H9 (cell line): ENCODE measurements at regions not wholly inside any gene's neighbourhood (a gene's known extent, or its start where the extent isn't known, plus 50 kb on each side); places are given as distances from the start of the nearest gene placed in this dataset.

Experiments used
- DNase-seq: peaks from one replicate; pipeline ENCODE4 v3.0.0-alpha.2; 2017
- H2AFZ ChIP-seq: one replicate; pipeline ENCODE4 v1.6.1; 2013; ENCODE audit warnings: mild to moderate bottlenecking, low read length, control low read depth, moderate library complexity
- H2AK5ac ChIP-seq: 2 replicates; pipeline ENCODE4 v1.6.1; 2013; ENCODE audit warnings: low read length, control low read depth, mixed read lengths; ENCODE audit not compliant: insufficient read length
- H2BK120ac ChIP-seq: one replicate; pipeline ENCODE4 v1.6.1; 2013; ENCODE audit warnings: low read depth, mild to moderate bottlenecking, low read length, control low read depth, inconsistent platforms; ENCODE audit not compliant: poor library complexity, severe bottlenecking
- H2BK12ac ChIP-seq: 2 replicates; pipeline ENCODE4 v1.6.1; 2013; ENCODE audit warnings: low read length, control low read depth, mixed read lengths, low read depth; ENCODE audit not compliant: insufficient read length
- H2BK15ac ChIP-seq: 2 replicates; pipeline ENCODE4 v1.6.1; 2013; ENCODE audit warnings: low read depth, low read length, control low read depth
- H2BK20ac ChIP-seq: one replicate; pipeline ENCODE4 v1.6.1; 2013; ENCODE audit warnings: low read depth, mild to moderate bottlenecking, low read length, control low read depth, inconsistent platforms; ENCODE audit not compliant: poor library complexity, severe bottlenecking
- H2BK5ac ChIP-seq: 2 replicates; pipeline ENCODE4 v1.6.1; 2013; ENCODE audit warnings: low read length, control low read depth, mixed read lengths; ENCODE audit not compliant: insufficient read length
- H3K14ac ChIP-seq: 2 replicates; pipeline ENCODE4 v1.6.1; 2013; ENCODE audit warnings: low read length, control low read depth; ENCODE audit not compliant: insufficient read depth
- H3K18ac ChIP-seq: 2 replicates; pipeline ENCODE4 v1.6.1; 2013; ENCODE audit warnings: low read depth, mild to moderate bottlenecking, mixed read lengths, low read length, control low read depth; ENCODE audit not compliant: insufficient read length
- H3K23ac ChIP-seq: 2 replicates; pipeline ENCODE4 v1.6.1; 2013; ENCODE audit warnings: low read length, control low read depth, mixed read lengths, low read depth; ENCODE audit not compliant: insufficient read length
- H3K23me2 ChIP-seq: 2 replicates; pipeline ENCODE4 v1.6.1; 2013; ENCODE audit warnings: low read depth, mild to moderate bottlenecking, mixed read lengths, low read length, control low read depth; ENCODE audit not compliant: insufficient read length, poor library complexity, severe bottlenecking
- H3K27ac ChIP-seq: 2 replicates; pipeline ENCODE4 v1.5.1; 2013; ENCODE audit warnings: low read length, control low read depth, mixed read lengths, low read depth; ENCODE audit not compliant: insufficient read length
- H3K27me3 ChIP-seq: 2 replicates; pipeline ENCODE4 v1.6.1; 2013; ENCODE audit warnings: low read length, control low read depth, inconsistent platforms; ENCODE audit not compliant: insufficient read depth
- H3K4ac ChIP-seq: 2 replicates; pipeline ENCODE4 v1.6.1; 2013; ENCODE audit warnings: low read depth, mild to moderate bottlenecking, control low read depth, inconsistent platforms, low read length, moderate library complexity
- H3K4me1 ChIP-seq: 2 replicates; pipeline ENCODE4 v1.6.1; 2013; ENCODE audit warnings: low read length, control low read depth, inconsistent platforms; ENCODE audit not compliant: insufficient read depth
- H3K4me2 ChIP-seq: 2 replicates; pipeline ENCODE4 v1.6.1; 2013; ENCODE audit warnings: low read length, control low read depth, mixed read lengths; ENCODE audit not compliant: insufficient read length, insufficient read depth
- H3K56ac ChIP-seq: 2 replicates; pipeline ENCODE4 v1.6.1; 2013; ENCODE audit warnings: low read depth, mild to moderate bottlenecking, mixed read lengths, low read length, control low read depth; ENCODE audit not compliant: insufficient read length
- H3K79me1 ChIP-seq: 2 replicates; pipeline ENCODE4 v1.6.1; 2013; ENCODE audit warnings: low read depth, mild to moderate bottlenecking, moderate library complexity, low read length, control low read depth, inconsistent platforms; ENCODE audit not compliant: insufficient read depth, poor library complexity, severe bottlenecking
- H3K79me2 ChIP-seq: 2 replicates; pipeline ENCODE4 v1.6.1; 2013; ENCODE audit warnings: low read length, control low read depth, inconsistent platforms; ENCODE audit not compliant: insufficient read depth
- H3K9ac ChIP-seq: 2 replicates; pipeline ENCODE4 v1.6.1; 2013; ENCODE audit warnings: low read length, control low read depth, mixed read lengths; ENCODE audit not compliant: insufficient read length; ENCODE audit errors: extremely low read depth
- H3K9me3 ChIP-seq: one replicate; pipeline ENCODE4 v1.6.1; 2013; ENCODE audit warnings: low read depth, low read length, inconsistent platforms; ENCODE audit not compliant: control insufficient read depth
- H3T11ph ChIP-seq: one replicate; pipeline ENCODE4 v1.6.1; 2013; ENCODE audit warnings: mild to moderate bottlenecking, low read length, control low read depth, inconsistent platforms
- H4K20me1 ChIP-seq: one replicate; pipeline ENCODE4 v1.6.1; 2013; ENCODE audit not compliant: control insufficient read depth, insufficient read length, insufficient read depth
- H4K5ac ChIP-seq: 2 replicates; pipeline ENCODE4 v1.6.1; 2013; ENCODE audit warnings: low read depth, mild to moderate bottlenecking, mixed read lengths, low read length, control low read depth; ENCODE audit not compliant: insufficient read length
- H4K8ac ChIP-seq: replicated peaks from 2 replicates; pipeline ENCODE4 v1.6.1; 2013; ENCODE audit warnings: low read length, control low read depth, mixed read lengths, low read depth; ENCODE audit not compliant: insufficient read length
- H4K91ac ChIP-seq: 2 replicates; pipeline ENCODE4 v1.6.1; 2013; ENCODE audit warnings: low read depth, mild to moderate bottlenecking, moderate library complexity, mixed read lengths, low read length, control low read depth; ENCODE audit not compliant: insufficient read length
- H3K27ac Mint-ChIP-seq, 3 experiments: 2 replicates in 2 of 3; 3 replicates in 1 of 3; pipeline ENCODE4 v1.8.0; 2020 to 2021; ENCODE audit warnings: mixed read lengths in 3 of 3, mild to moderate bottlenecking in 1 of 3, moderate library complexity in 1 of 3
- H3K27me3 Mint-ChIP-seq: 2 replicates; pipeline ENCODE4 v1.8.0; 2021; ENCODE audit warnings: low read depth, mild to moderate bottlenecking, moderate library complexity, mixed read lengths
- H3K36me3 Mint-ChIP-seq, 3 experiments: 2 replicates in 2 of 3; 3 replicates in 1 of 3; pipeline ENCODE4 v1.8.0; 2020 to 2021; ENCODE audit warnings: low read depth in 3 of 3, mixed read lengths in 3 of 3; ENCODE audit not compliant: insufficient read depth in 1 of 3
- H3K4me1 Mint-ChIP-seq, 2 experiments: 2 replicates each; pipeline ENCODE4 v1.8.0; 2020; ENCODE audit warnings: mixed read lengths in 2 of 2
- H3K4me3 Mint-ChIP-seq, 2 experiments: 2 replicates in 1 of 2; 3 replicates in 1 of 2; pipeline ENCODE4 v1.8.0; 2020 to 2021; ENCODE audit warnings: mild to moderate bottlenecking in 2 of 2, mixed read lengths in 2 of 2, moderate library complexity in 1 of 2
- H3K9me3 Mint-ChIP-seq, 2 experiments: 2 replicates in 1 of 2; 3 replicates in 1 of 2; pipeline ENCODE4 v1.8.0; 2020; ENCODE audit warnings: mild to moderate bottlenecking in 2 of 2, mixed read lengths in 2 of 2, moderate library complexity in 1 of 2
- WGBS: extraction: QIAGEN DNeasy Blood & Tissue Kit; methylation state at CpG from one replicate; pipeline ENCODE4 v1.1.7; 2013; ENCODE audit warnings: missing lambda C conversion rate, low lambda C conversion rate, mixed read lengths; ENCODE audit not compliant: insufficient read length; ENCODE audit errors: extremely low coverage; 5-methylcytosine and 5-hydroxymethylcytosine counted together
- TF ChIP-seq, protein P1 (sequence below): fragments of 200-600 bp; sonication (generic); conservative IDR thresholded peaks from 3 replicates; pipeline ENCODE4 v1.8.0; 2021; ENCODE audit warnings: antibody characterized with exemption, mild to moderate bottlenecking

DNA sequence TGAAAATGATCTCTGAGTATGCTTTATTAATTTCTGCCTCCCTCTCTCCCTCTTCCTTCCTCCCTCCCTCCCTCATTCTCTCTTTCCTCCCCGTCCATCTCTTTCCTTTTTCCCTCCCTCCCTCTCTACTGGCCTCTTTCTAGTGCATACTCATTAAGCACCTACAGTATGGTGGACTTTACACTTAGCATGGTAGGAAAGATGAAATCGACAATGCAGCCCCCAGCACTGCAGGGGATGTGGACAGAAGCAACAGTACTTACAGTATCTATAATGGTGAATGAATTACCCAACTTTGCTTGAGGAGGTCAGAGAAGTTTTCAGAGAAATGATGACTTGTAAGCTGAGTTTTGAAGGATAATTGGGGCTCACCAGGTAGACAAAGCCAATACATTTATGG lies 143.8 kb upstream of the RPS6KA3 start:
- H3K27me3 Mint-ChIP-seq, result peaks cover 3% of the 10 kb centered on the region
- no peak overlapping the region for H4K8ac ChIP-seq
- no CpG with 5 or more reads among the region's 2 CpGs for WGBS
- H4K91ac ChIP-seq, result no peak overlapping the region
- H2BK12ac ChIP-seq, result no peak overlapping the region
- no peak overlapping the region for H3K56ac ChIP-seq
- H3K18ac ChIP-seq, result no peak overlapping the region
- H2BK5ac ChIP-seq, result no peak overlapping the region
- H2BK15ac ChIP-seq, result no peak overlapping the region
- no peak for DNase-seq
- H3K23ac ChIP-seq, result no peak overlapping the region
- no peak overlapping the region for H2BK20ac ChIP-seq
- H3K79me2 ChIP-seq, result no peaks in the 10 kb centered on the region
- H2AFZ ChIP-seq, result no peak overlapping the region
- no peak overlapping the region for H2AK5ac ChIP-seq
- H3K9me3 Mint-ChIP-seq, result peaks cover 68 to 76% of the 10 kb centered on the region in 2 experiments
- no peak overlapping the region for H4K5ac ChIP-seq
- H4K20me1 ChIP-seq, result no peaks in the 10 kb centered on the region
- H3K4me3 Mint-ChIP-seq, result no peak overlapping the region
- peaks cover 0 to 5% (median 2%) of the 10 kb centered on the region in 3 experiments; a peak in 4 of 7 replicates for H3K36me3 Mint-ChIP-seq
- H3K4me1 Mint-ChIP-seq, result no peaks in the 10 kb centered on the region
- H3K4me2 ChIP-seq, result no peak overlapping the region
- H2BK120ac ChIP-seq, result no peak overlapping the region
- H3K79me1 ChIP-seq, result no peaks in the 10 kb centered on the region
- TF ChIP-seq, protein P1, sequence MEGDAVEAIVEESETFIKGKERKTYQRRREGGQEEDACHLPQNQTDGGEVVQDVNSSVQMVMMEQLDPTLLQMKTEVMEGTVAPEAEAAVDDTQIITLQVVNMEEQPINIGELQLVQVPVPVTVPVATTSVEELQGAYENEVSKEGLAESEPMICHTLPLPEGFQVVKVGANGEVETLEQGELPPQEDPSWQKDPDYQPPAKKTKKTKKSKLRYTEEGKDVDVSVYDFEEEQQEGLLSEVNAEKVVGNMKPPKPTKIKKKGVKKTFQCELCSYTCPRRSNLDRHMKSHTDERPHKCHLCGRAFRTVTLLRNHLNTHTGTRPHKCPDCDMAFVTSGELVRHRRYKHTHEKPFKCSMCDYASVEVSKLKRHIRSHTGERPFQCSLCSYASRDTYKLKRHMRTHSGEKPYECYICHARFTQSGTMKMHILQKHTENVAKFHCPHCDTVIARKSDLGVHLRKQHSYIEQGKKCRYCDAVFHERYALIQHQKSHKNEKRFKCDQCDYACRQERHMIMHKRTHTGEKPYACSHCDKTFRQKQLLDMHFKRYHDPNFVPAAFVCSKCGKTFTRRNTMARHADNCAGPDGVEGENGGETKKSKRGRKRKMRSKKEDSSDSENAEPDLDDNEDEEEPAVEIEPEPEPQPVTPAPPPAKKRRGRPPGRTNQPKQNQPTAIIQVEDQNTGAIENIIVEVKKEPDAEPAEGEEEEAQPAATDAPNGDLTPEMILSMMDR, result no peak
- no peak overlapping the region for H3K27ac Mint-ChIP-seq
- no peaks in the 10 kb centered on the region for H3K4me1 ChIP-seq
- H3K4ac ChIP-seq, result no peak overlapping the region
- H3T11ph ChIP-seq, result no peak overlapping the region
- no peak overlapping the region for H3K27ac ChIP-seq
- no peaks in the 10 kb centered on the region for H3K27me3 ChIP-seq
- no peaks in the 10 kb centered on the region for H3K23me2 ChIP-seq
- no peak overlapping the region for H3K14ac ChIP-seq
- H3K9ac ChIP-seq, result no peak overlapping the region
- H3K9me3 ChIP-seq, result peaks cover 47% of the 10 kb centered on the region
